ENCODE measurements at regions not wholly inside any gene's neighbourhood (a gene's known extent, or its start where the extent isn't known, plus 50 kb on each side); places are given as distances from the start of the nearest gene placed in this dataset.

DNA sequence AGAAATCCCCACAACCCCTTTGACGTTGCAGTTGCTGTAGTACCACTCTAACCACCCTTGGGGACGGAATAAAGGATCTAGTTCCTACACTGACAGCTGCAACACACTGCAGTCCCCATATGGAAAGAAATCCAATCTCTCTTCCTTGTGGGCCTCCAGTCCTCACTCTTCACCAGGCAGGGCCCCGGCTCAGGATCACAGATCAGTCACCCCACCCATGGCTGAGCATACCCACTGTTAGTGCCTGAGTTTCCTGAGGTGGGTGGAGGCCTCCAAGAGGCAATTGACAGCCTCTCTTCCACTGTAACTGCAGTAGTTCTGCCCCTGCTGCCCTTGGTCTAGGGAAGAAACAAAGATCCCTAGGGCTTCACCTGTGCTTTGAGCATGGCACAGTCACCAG is 670.0 kb upstream of the CDH2 start:
- no peak for TF ChIP-seq POLR2A (IDR thresholded peaks at IDR 0.05)
- TF ChIP-seq, protein P1, sequence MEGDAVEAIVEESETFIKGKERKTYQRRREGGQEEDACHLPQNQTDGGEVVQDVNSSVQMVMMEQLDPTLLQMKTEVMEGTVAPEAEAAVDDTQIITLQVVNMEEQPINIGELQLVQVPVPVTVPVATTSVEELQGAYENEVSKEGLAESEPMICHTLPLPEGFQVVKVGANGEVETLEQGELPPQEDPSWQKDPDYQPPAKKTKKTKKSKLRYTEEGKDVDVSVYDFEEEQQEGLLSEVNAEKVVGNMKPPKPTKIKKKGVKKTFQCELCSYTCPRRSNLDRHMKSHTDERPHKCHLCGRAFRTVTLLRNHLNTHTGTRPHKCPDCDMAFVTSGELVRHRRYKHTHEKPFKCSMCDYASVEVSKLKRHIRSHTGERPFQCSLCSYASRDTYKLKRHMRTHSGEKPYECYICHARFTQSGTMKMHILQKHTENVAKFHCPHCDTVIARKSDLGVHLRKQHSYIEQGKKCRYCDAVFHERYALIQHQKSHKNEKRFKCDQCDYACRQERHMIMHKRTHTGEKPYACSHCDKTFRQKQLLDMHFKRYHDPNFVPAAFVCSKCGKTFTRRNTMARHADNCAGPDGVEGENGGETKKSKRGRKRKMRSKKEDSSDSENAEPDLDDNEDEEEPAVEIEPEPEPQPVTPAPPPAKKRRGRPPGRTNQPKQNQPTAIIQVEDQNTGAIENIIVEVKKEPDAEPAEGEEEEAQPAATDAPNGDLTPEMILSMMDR (IDR thresholded peaks at IDR 0.05) = no peak

Measured in lower leg skin (tissue), 3 donors.